Nucleus accumbens (tissue), 56 donors: ENCODE measurements at regions not wholly inside any gene's neighbourhood (a gene's known extent, or its start where the extent isn't known, plus 50 kb on each side); places are given as distances from the start of the nearest gene placed in this dataset.
"Not testable (repeated sequence)": the region's sequence is repeated elsewhere in the genome, so short reads cannot be mapped to it uniquely, and the experiment has no call there.

Experiments used
- DNase-seq, 56 donors: peaks; one replicate each; lab custom pipeline; 2025; lab: John Stamatoyannopoulos, UW

DNA sequence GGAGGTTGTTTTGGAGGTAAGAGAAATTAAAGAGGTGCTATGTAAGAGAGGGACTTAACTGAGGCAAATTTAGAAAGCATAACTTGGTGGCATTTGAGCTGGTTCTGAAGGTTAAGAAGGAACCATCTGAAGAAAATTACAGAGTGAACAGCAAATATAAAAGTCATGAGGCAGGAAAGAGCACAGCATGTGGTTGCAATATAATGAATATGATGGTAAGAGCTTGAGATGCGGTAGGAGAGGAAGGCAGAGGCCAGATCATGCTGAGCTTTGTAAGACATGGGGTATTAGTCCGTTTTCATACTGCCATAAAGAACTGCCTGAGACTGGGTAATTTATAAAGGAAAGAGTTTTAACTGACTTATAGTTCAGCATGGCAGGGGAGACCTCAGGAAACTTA is 279.1 kb downstream of the UTRN start:
- no peak for DNase-seq

- no peak for DNase-seq
Measured at GRCh38 chr6:144566868-144567615, 281.9 kb downstream of the UTRN start.

DNA sequence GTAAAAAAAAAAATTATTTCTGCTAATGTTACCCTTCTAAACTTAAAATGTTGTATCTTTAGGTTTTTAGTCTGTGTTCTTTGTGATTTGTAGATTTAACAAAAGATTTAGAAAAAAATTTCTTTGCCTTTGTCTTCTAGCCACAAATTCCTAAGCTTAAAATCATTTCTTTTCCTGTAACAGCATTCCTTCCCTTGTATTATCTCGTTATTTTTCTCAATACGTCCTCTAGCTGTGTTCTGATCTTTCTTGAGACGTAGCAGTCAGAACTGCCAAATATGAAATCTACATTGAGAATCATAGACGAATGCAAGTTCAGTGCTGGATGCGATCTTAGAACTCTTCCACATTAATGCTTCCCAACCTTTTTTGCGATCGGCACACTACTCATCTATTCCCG is 283.1 kb downstream of the UTRN start:
- no peak for DNase-seq

- DNase-seq: not testable (repeated sequence)
Measured at GRCh38 chr6:144572541-144572940, 287.4 kb downstream of the UTRN start.

- DNase-seq: no peak
Measured at GRCh38 chr6:144574796-144575195, 289.7 kb downstream of the UTRN start.

DNA sequence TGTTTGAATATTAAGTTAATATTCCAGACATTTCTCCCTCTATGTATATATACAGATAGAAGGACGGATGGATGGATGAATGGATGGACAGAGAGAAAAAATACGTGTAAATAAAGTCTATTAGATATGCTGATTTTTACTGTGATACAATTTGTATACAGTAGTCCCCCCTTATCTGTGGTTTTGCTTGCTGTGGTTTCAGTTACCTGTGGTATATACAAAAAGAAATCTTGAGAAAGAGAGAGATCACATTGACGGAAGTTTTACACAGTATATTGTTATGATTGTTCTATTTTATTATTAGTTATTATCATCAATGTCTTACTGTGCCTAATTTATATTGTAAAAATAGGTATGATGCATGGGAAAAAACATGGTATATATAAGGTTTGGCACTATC is 290.2 kb downstream of the UTRN start:
- no peak for DNase-seq

DNA sequence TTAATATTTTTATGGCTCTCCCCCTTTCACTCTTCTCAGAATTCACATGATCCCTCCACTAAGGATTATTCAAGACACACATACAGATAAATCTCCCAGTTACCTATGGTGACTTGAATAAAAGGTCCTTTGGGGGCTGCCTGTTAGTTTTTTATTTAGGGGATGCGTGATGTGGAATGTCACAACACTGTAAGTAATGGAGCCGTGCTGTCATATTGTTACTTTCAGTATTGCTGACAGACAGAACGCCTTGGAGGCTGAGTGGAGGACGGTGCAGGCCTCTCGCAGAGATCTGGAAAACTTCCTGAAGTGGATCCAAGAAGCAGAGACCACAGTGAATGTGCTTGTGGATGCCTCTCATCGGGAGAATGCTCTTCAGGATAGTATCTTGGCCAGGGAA is 291.7 kb downstream of the UTRN start:
- DNase-seq: no peak

DNA sequence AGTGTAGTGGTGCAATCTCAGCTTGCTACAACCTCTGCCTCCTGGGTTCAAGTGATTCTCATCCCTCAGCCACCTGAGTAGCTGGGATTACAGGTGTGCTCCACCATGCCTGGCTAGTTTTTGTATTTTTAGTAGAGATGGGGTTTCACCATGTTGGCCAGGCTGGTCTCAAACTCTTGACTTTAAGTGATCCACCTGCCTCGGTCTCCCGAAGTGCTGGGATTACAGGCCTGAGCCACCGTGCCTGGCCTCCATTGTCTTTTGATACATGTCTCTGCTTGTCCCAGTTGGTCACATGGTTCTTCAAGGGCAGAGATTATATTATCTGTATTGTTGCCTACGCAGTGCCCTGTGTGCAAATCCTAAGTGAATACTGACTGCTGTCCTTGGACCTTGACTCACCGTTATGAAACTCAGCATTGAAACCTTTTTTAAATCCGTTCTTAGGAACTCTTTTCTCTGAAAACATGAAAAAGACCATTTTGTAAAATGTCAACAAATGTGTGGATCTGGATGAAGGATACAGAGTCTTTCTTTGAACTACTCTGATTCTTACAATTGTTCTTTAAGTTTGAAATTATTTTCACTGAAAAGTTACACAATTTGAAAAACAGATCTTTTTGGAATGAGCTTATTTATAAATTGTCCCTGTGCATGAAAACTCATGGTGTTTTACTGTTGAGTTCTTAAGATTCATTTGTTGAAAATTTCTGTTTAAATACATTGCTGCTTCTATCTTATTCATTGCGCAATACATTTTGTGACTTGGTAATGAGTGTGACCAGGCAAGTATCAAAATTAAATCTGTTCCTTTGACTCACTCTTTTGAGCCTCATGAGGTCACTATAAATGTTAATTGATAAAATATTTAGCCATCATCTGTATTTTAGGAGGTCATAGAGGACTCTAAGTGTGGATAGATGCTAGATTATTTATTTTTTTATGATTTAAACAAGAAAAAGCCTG is 293.5 kb downstream of the UTRN start:
- no peak for DNase-seq

- DNase-seq: no peak
Measured at GRCh38 chr6:144580039-144580438, 294.9 kb downstream of the UTRN start.

GRCh38 chr6:144580771-144581170 is 295.6 kb downstream of the UTRN start:
- DNase-seq: no peak

DNA sequence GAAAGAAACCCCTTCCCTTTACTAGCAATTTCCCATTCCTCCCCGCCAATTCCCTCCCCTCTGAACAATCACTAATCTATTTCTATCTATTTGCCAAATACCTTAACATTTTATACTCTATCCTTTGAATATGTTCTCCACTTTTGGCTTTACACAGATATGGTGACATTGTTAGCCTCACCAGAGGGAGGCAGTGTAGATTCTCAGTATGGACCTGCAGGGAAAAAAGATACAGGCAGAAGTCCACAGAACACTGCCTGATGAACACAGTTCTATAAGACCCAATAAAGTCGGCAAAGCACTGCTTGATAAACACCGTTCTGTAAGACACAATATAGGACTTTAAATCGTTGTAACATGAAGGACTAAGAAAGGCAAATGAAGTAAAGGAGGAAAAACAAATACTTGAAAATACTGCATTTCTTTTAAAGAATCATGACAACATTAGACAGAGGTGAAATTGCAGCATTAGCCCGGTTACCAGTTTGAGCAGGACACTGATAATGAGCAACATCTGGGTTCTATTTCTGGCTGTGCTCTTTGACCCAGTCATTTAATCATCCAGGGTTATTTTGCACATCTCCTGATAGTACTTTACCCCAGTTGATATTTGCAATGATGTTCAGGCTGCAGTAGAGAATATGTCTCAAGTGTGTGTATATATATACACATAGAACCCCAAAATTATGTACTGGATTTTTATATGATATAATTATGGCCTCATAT is 296.8 kb downstream of the UTRN start:
- peak in 4 of 56 donors; percentile 1 to 29 (median 4) for DNase-seq

- DNase-seq: peak in 39 of 56 donors; percentile 1 to 63 (median 13)
Measured at GRCh38 chr6:144582939-144583613, 297.9 kb downstream of the UTRN start.

DNA sequence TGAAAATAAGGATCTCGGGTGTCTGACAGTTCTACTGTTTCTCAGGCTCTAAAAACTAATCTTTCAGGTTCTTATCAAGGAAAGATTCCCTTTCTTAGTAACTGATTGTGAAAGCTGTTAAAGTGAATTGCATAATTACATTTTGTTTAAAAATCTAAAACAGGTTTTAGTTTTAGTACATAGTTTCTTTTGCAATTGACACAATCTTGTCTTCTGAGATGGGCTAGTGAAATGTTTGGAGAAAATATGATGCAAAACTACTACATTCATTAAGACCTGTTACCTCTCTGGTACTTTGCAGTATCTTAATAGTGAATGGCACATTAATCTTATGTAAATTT is 298.4 kb downstream of the UTRN start:
- no peak for DNase-seq

DNA sequence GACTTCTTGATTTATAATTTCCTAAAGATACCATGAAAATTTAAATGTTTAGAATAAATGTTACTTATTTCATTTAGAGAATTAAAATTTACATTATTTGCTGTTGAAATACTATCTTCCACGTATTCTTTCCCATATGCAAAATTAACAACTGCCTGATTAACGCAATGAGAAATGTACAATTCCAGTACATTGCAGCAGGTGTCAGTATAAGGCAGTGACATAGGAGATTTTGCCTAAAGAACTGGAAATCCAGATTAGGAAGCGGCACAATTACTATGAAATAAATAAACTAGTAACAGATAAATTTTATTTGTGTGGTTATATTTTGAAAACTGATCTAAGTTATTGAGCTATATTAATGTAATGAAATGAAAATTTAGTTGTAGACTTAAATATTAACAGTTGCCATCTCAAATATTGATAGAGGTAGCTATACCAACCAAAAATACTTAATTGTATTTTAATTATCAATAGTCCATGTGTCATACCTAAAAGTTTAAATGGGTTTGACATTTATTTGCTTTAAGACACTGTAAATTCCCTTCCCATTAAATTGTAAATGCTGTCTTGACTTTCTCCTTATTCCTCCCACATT is 300.2 kb downstream of the UTRN start:
- DNase-seq: peak in 3 of 56 donors; percentile 0 to 4 (median 1)

- no peak for DNase-seq
Measured at GRCh38 chr6:144586986-144587385, 301.9 kb downstream of the UTRN start.

- no peak for DNase-seq
Measured at GRCh38 chr6:144588697-144589325, 303.7 kb downstream of the UTRN start.

- no peak for DNase-seq
Measured at GRCh38 chr6:144590532-144590931, 305.4 kb downstream of the UTRN start.

GRCh38 chr6:144593392-144593791 is 308.3 kb downstream of the UTRN start:
- DNase-seq: no peak

DNA sequence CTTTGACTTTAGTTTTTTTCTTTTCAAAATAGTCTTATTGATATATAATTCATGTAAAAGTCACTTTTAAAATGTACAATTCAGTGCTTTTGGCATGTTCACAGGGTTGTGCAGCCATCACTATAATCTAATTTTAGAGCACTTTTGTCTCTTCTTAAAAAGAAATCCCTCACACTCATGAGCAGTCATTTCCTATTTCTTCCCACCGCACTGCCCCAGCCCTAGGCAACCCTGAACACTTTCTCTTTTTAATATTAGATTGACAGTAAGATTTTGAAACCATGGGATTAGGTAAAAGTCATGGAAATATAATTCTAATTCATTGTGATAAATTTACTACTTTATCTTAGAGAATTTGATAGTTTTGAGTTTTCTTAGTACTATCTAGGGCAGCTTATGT is 309.4 kb downstream of the UTRN start:
- DNase-seq: no peak

DNA sequence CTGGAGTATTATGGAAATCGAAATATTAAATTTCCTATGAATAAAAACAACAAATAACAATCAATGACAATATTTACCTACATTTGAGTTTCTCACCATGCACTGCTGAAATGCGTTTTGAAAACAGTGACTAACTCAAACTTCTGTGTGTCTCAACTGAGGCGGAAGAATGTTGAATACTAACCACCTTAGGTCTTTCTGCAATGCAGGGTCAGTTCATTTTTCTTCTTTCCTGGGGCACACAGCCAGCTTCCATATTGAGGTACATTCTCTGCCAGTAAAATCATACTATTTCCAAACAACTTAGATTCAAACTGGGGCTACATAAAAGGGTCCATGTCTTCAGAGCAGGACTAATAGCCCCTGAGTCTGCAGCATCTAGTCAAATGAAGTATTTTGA is 310.1 kb downstream of the UTRN start:
- no peak for DNase-seq
